Erythroblast (primary cell): ENCODE measurements at regions not wholly inside any gene's neighbourhood (a gene's known extent, or its start where the extent isn't known, plus 50 kb on each side); places are given as distances from the start of the nearest gene placed in this dataset.

Experiments
- DNase-seq, 2 experiments: peaks; one replicate each; lab custom pipeline; 2025; lab: John Stamatoyannopoulos, UW
- GATA1 ChIP-seq: IDR thresholded peaks from 2 replicates; pipeline ENCODE4 v1.6.1; 2011; ENCODE audit warnings: low read depth, mild to moderate bottlenecking, control low read depth, low read length, moderate library complexity
- POLR2A ChIP-seq: IDR thresholded peaks from 2 replicates; pipeline ENCODE4 v1.6.1; 2011; ENCODE audit warnings: mild to moderate bottlenecking, low read length

DNA sequence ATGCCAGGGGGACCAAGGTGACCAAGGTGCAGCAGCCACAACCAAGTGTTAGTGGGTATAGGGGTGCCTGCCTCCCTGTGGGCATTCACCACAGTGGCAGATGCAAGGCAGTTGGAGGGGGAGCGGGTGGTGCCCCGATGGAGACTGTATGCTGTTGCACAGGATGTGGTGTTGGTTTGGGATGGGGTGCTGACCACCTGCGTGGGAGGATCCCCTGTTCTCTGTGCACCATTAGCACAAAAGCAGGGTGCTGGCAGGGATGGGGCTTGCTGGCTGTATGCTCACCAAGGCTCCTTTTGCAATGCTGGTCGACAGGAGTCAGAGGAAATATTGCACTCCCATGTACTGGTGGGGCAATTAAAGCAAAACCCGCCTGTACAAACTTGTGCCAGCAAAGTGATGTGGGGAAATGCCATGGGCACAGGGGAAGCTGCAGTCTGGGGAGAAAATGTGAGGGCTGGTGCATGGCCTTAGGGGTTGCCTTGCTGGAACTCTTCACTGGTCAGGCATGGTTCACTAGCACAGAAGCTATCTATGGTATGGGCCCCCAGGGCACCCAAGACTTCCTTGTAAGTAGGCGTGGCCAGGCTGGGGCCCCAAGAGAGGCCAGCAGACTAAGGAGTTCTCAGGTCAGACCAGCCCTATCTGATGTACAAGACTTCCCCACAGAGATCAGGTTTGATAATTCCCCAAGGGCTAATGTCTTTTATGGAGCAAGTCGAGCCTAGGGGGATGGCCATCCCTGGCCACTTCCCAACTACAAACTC lies 51.9 kb upstream of the GNAT3 start:
- peak; percentile 22 to 44 for DNase-seq
- TF ChIP-seq GATA1 (no peak), POLR2A (no peak)

DNA sequence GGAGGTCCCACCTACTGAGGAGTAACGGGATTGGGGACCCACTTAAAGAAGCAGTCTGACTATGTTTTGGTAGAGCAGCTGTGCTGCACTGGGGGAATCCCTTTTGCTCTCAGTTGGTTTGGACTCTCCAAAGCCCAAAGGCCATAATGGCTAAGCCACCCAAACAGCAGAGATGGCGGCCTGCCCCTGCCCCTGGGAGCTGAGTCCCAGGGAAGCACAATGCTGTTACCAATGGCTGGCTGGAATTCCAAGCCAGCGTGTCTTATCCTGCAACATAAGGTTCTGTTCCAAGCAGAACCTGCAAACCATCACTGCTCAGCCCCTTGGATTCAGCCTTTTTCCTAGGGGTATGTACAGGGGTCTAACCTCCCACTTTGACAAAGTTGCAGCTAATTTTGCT lies 53.7 kb upstream of the GNAT3 start:
- no peak for TF ChIP-seq GATA1
- TF ChIP-seq POLR2A: no peak

DNA sequence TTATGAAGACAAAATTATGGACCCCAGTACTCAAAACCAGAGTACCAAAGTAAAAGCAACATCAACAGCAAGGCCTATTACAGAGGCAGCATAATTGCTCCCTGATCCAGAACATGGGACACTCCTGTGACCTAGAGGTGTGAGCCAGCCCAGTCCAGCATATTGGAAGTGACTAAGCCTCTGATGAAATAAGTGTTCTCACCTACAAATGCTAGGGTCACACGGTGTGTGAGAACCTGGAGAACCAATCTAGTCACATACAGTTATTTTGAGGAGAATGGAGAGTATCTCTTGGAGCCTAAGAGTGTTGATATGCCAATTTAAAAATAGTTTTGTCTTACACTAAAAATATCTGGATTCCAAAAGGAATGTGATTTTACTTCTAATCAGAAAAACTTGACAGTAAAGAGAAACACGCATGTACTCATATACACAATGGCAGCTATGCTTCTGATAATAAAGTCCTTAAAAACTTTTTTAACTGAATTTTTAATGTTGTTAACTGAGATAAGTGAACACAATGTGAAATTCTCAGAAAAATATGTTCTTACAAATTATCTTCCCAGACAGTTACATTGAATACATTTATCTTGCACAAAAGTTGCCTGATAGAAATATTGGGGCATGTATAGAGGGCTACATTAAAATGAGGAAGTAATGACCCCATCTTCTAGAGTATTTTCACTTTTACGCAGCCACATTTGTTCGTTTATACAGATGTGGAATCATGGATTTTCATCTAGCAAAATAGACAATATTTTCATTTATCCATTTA lies 56.8 kb upstream of the CD36 start:
- TF ChIP-seq POLR2A: peak; percentile 39
- TF ChIP-seq GATA1: no peak
- DNase-seq: peak; percentile 60 to 76

More for the DNA sequence above, 53.7 kb upstream of the GNAT3 start:
- no peak for DNase-seq

DNA sequence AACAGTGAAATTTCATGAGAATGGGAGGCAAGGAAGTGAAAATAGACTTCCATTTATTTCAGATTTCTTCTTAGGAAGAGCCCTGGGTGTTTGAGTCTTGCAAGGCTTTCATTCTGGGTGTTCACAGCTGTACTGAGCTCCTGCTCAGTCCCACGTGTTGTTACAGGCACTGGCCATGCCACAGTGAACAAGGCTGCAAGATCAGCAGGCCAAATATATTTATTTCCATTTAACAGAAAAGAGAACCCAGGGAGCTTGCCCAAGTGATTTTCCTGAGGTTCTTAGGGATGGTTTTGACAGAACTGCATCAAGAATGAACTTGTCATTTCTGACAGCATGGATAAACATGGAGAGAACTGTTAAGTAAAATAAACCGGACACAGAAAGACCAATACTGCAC lies 54.5 kb upstream of the CD36 start:
- DNase-seq: no peak
- no peak for TF ChIP-seq POLR2A
- TF ChIP-seq GATA1: no peak

DNA sequence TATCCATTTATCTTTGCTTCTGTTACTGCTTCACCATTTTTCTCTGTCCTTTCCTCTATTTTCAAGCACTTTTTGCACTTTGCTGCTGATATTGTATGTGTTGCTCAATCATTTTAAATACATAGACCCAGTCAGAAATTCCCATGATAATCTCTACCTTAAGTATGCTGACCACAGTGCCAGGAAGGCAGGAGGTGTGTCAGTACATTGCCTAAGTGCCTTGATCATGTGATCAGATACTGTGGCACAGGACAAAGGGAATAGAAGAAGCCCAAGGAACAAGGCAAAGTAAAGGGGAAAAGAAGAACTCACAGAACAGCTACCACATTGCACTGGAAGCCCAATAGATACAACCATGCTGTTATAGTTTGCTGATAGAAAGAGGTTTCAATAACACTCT lies 53.7 kb upstream of the CD36 start:
- TF ChIP-seq GATA1: no peak
- no peak for TF ChIP-seq POLR2A
- DNase-seq: peak; percentile 21 to 31

DNA sequence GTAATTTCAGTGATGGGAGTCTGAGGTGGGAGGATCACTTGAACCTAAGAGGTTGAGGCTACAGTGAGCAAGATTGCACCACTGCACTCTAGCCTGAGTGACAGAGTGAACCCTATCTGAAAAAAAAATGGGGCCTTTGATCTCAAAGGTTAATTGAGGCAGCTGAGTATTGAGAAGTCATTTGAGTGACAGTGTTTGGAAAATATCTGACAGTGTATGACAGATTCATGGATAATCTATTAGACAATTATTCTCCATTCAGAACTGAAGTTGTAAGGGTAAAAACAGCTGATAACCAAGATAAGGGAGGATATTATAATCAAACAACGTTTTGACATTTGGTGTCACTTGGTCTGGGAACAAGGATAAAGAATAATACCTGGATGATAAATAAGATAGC lies 50.9 kb upstream of the CD36 start:
- DNase-seq: peak in 1 of 2 experiments; percentile 29
- no peak for TF ChIP-seq GATA1
- no peak for TF ChIP-seq POLR2A

DNA sequence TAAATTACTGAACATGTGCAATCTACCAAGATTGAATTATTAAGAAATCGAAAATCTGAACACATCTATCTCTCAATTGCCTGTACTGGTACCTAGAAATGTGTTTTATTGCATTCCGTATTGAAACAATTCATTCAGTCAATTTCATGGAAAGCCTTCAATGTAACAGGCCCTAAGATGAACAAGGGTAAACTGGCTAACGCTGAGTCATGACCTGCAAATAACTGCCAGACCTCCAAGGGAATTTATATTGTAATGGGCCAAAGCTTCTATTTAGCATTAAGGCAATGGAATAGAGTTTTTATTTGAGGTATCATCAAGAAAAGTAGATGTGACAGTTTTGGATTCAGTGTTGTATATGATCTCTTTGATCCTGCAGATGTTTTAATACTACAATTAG lies 49.9 kb upstream of the CD36 start:
- DNase-seq: peak; percentile 51 to 59
- TF ChIP-seq POLR2A (no peak), GATA1 (no peak)
